HEK293 (cell line): ENCODE measurements at regions not wholly inside any gene's neighbourhood (a gene's known extent, or its start where the extent isn't known, plus 50 kb on each side); places are given as distances from the start of the nearest gene placed in this dataset.

Source experiments
- CTCF ChIP-seq: fragments of 450-650 bp; formaldehyde crosslinking; IDR thresholded peaks from 2 replicates; pipeline ENCODE4 v1.5.1; 2016; ENCODE audit warnings: missing biosample characterization, missing genetic modification characterization
- SCRT1 ChIP-seq: fragments of 450-650 bp; formaldehyde crosslinking; IDR thresholded peaks from 2 replicates; pipeline ENCODE4 v1.5.1; 2016; ENCODE audit warnings: missing biosample characterization, missing genetic modification characterization, borderline replicate concordance
- ZNF10 ChIP-seq: fragments of 450-650 bp; formaldehyde crosslinking; IDR thresholded peaks from 2 replicates; pipeline ENCODE4 v1.5.1; 2017; ENCODE audit warnings: missing biosample characterization, missing genetic modification characterization
- ZNF280D ChIP-seq: fragments of 450-650 bp; formaldehyde crosslinking; IDR thresholded peaks from 2 replicates; pipeline ENCODE4 v1.5.1; 2016; ENCODE audit warnings: missing biosample characterization, missing genetic modification characterization
- ZNF37A ChIP-seq: fragments of 450-650 bp; IDR thresholded peaks from 2 replicates; pipeline ENCODE4 v1.5.1; 2018; ENCODE audit warnings: missing biosample characterization, missing genetic modification characterization
- ZSCAN5A ChIP-seq: fragments of 450-650 bp; formaldehyde crosslinking; IDR thresholded peaks from 2 replicates; pipeline ENCODE4 v1.5.1; 2016; ENCODE audit warnings: missing biosample characterization, missing genetic modification characterization

GRCh38 chr1:68339505-68339904, 107.2 kb upstream of the WLS start:
- TF ChIP-seq CTCF (tag by site-specific recombination), result no peak
- TF ChIP-seq ZNF280D, result no peak
- TF ChIP-seq ZNF37A (tag by site-specific recombination), result no peak
- TF ChIP-seq SCRT1 (tag by site-specific recombination), result no peak
- TF ChIP-seq ZNF10 (tag by site-specific recombination), result no peak
- TF ChIP-seq ZSCAN5A (tag by site-specific recombination), result no peak
